ENCODE measurements at regions not wholly inside any gene's neighbourhood (a gene's known extent, or its start where the extent isn't known, plus 50 kb on each side); places are given as distances from the start of the nearest gene placed in this dataset.

- no peak for DNase-seq
These were observed 303.8 kb upstream of the MAN1A1 start for GRCh38 chr6:119653329-119653728.

GRCh38 chr6:119649531-119649930 is 300.0 kb upstream of the MAN1A1 start:
- DNase-seq: no peak

GRCh38 chr6:119647309-119647708 is 297.7 kb upstream of the MAN1A1 start:
- DNase-seq: no peak

GRCh38 chr6:119643876-119644275 is 294.3 kb upstream of the MAN1A1 start:
- no peak for DNase-seq

GRCh38 chr6:119637768-119638167 is 288.2 kb upstream of the MAN1A1 start:
- DNase-seq: no peak

- DNase-seq: no peak
These were observed 286.5 kb upstream of the MAN1A1 start for GRCh38 chr6:119636060-119636459.

- DNase-seq: no peak
These were observed 283.9 kb upstream of the MAN1A1 start for GRCh38 chr6:119633461-119633860.

GRCh38 chr6:119630561-119631192 is 281.1 kb upstream of the MAN1A1 start:
- DNase-seq: no peak

GRCh38 chr6:119628691-119629594 is 279.4 kb upstream of the MAN1A1 start:
- no peak for DNase-seq

- DNase-seq: no peak
These were observed 278.5 kb upstream of the MAN1A1 start for GRCh38 chr6:119627908-119628669.

- DNase-seq: no peak
These were observed 277.5 kb upstream of the MAN1A1 start for GRCh38 chr6:119626884-119627619.

GRCh38 chr6:119620846-119621555 is 271.4 kb upstream of the MAN1A1 start:
- no peak for DNase-seq

- no peak for DNase-seq
These were observed 264.6 kb upstream of the MAN1A1 start for GRCh38 chr6:119614138-119614537.

- DNase-seq: no peak
These were observed 263.4 kb upstream of the MAN1A1 start for GRCh38 chr6:119612911-119613381.

GRCh38 chr6:119612176-119612891 is 262.8 kb upstream of the MAN1A1 start:
- no peak for DNase-seq

- DNase-seq: no peak
These were observed 261.2 kb upstream of the MAN1A1 start for GRCh38 chr6:119610754-119611153.

GRCh38 chr6:119610265-119610664 is 260.7 kb upstream of the MAN1A1 start:
- DNase-seq: no peak

GRCh38 chr6:119609865-119610264 is 260.3 kb upstream of the MAN1A1 start:
- DNase-seq: no peak

- DNase-seq: no peak
These were observed 259.4 kb upstream of the MAN1A1 start for GRCh38 chr6:119608994-119609393.

GRCh38 chr6:119604124-119604523 is 254.6 kb upstream of the MAN1A1 start:
- DNase-seq: no peak

All from renal pelvis (tissue), 1 donor.